IMR-90 (cell line): ENCODE measurements at regions not wholly inside any gene's neighbourhood (a gene's known extent, or its start where the extent isn't known, plus 50 kb on each side); places are given as distances from the start of the nearest gene placed in this dataset.

ENCODE experiments used
- ATAC-seq: fragments of 200-7000 bp; cut with Tn5 transposase; 2 replicates; pipeline ENCODE4 v1.9.1; 2020; ENCODE audit warnings: low read depth, mild to moderate bottlenecking, moderate library complexity
- BruUV-seq: library from RNA; stranded (reverse); fragments of 400-500 nt; replicated peaks from 2 replicates; lab custom pipeline; 2021; lab: Mats Ljungman, UMichigan
- CTCF ChIA-PET: fragments of 300-600 bp; formaldehyde crosslinking; extraction: SDS; loops from one replicate; lab custom pipeline; 2021; ENCODE audit warnings: antibody characterized with exemption; lab: Yijun Ruan, JAX
- POLR2A ChIA-PET: fragments of 300-600 bp; sonication (Branson Sonifier 250); formaldehyde crosslinking; loops from one replicate; lab custom pipeline; 2022; ENCODE audit warnings: antibody characterized with exemption; ENCODE audit not compliant: unreplicated experiment; lab: Charles Lee
- DNase-seq: peaks from one replicate; pipeline ENCODE4 v3.0.0; 2013
- H2AFZ ChIP-seq: replicated peaks from 2 replicates; pipeline ENCODE3; 2013; ENCODE audit warnings: low read length, mild to moderate bottlenecking; ENCODE audit not compliant: poor library complexity
- H2AK5ac ChIP-seq: 2 replicates; pipeline ENCODE4 v1.6.1; 2013; ENCODE audit warnings: low read depth, low read length, inconsistent platforms
- H2AK9ac ChIP-seq: replicated peaks from 2 replicates; pipeline ENCODE3; 2013; ENCODE audit warnings: mild to moderate bottlenecking, low read depth, low read length, moderate library complexity; ENCODE audit not compliant: poor library complexity
- H2BK120ac ChIP-seq: 2 replicates; pipeline ENCODE4 v1.6.1; 2013; ENCODE audit warnings: low read depth, low read length, inconsistent platforms
- H2BK15ac ChIP-seq: 3 replicates; pipeline ENCODE4 v1.6.1; 2013; ENCODE audit warnings: low read depth, low read length, inconsistent platforms
- H2BK20ac ChIP-seq: 2 replicates; pipeline ENCODE4 v1.6.1; 2013; ENCODE audit warnings: low read depth, mild to moderate bottlenecking, inconsistent platforms, low read length, moderate library complexity
- H2BK5ac ChIP-seq: 2 replicates; pipeline ENCODE4 v1.6.1; 2013; ENCODE audit warnings: mild to moderate bottlenecking, low read depth, low read length, inconsistent platforms; ENCODE audit not compliant: poor library complexity, severe bottlenecking
- H3K14ac ChIP-seq: replicated peaks from 2 replicates; pipeline ENCODE4 v1.6.1; 2013; ENCODE audit warnings: low read depth, low read length, inconsistent platforms
- H3K18ac ChIP-seq: 2 replicates; pipeline ENCODE4 v1.6.1; 2013; ENCODE audit warnings: low read depth, low read length, control low read depth
- H3K23ac ChIP-seq: 2 replicates; pipeline ENCODE4 v1.6.1; 2013; ENCODE audit warnings: low read depth, low read length, inconsistent platforms
- H3K27ac ChIP-seq: 2 replicates; pipeline ENCODE4 v1.5.1; 2013; ENCODE audit warnings: mild to moderate bottlenecking, control low read depth, low read length; ENCODE audit not compliant: insufficient read depth
- H3K27me3 ChIP-seq: 2 replicates; pipeline ENCODE4 v1.6.1; 2013; ENCODE audit warnings: low read length; ENCODE audit not compliant: control insufficient read depth, insufficient read depth
- H3K36me3 ChIP-seq: 2 replicates; pipeline ENCODE4 v1.6.1; 2013; ENCODE audit warnings: low read length, mixed read lengths; ENCODE audit not compliant: control insufficient read depth, insufficient read depth
- H3K4ac ChIP-seq: 2 replicates; pipeline ENCODE4 v1.6.1; 2013; ENCODE audit warnings: low read depth, low read length, inconsistent platforms
- H3K4me1 ChIP-seq: 2 replicates; pipeline ENCODE4 v1.6.1; 2013; ENCODE audit warnings: low read length, mixed read lengths; ENCODE audit not compliant: control insufficient read depth, insufficient read depth
- H3K4me2 ChIP-seq: 2 replicates; pipeline ENCODE4 v1.6.1; 2013; ENCODE audit warnings: low read depth, mild to moderate bottlenecking, control low read depth, low read length, moderate library complexity
- H3K4me3 ChIP-seq: 2 replicates; pipeline ENCODE4 v1.5.1; 2013; ENCODE audit warnings: low read depth, mild to moderate bottlenecking, control low read depth, low read length, moderate library complexity; ENCODE audit not compliant: insufficient read depth
- H3K56ac ChIP-seq: 2 replicates; pipeline ENCODE4 v1.6.1; 2013; ENCODE audit warnings: low read length, inconsistent platforms; ENCODE audit not compliant: insufficient read depth; ENCODE audit errors: extremely low read depth
- H3K79me1 ChIP-seq, 2 experiments: 2 replicates each; pipeline ENCODE4 v1.6.1; 2013; ENCODE audit warnings: low read length in 2 of 2, inconsistent platforms in 1 of 2, low read depth in 1 of 2
- H3K9ac ChIP-seq: 2 replicates; pipeline ENCODE4 v1.6.1; 2013; ENCODE audit warnings: low read depth, low read length, control low read depth
- H3K9me1 ChIP-seq: 2 replicates; pipeline ENCODE4 v1.6.1; 2013; ENCODE audit warnings: low read length, inconsistent platforms; ENCODE audit not compliant: insufficient read depth
- H3K9me3 ChIP-seq: 2 replicates; pipeline ENCODE4 v1.6.1; 2013; ENCODE audit warnings: low read length; ENCODE audit not compliant: control insufficient read depth, insufficient read depth
- H4K20me1 ChIP-seq: 2 replicates; pipeline ENCODE4 v1.6.1; 2013; ENCODE audit warnings: low read length, inconsistent platforms; ENCODE audit not compliant: insufficient read depth
- H4K5ac ChIP-seq: 2 replicates; pipeline ENCODE4 v1.6.1; 2013; ENCODE audit warnings: mild to moderate bottlenecking, low read depth, low read length, control low read depth
- H4K8ac ChIP-seq, 2 experiments: 2 replicates each; pipeline ENCODE4 v1.6.1; 2013; ENCODE audit warnings: low read depth in 2 of 2, low read length in 2 of 2, control low read depth in 1 of 2, inconsistent platforms in 1 of 2
- H4K91ac ChIP-seq: 2 replicates; pipeline ENCODE4 v1.6.1; 2013; ENCODE audit warnings: low read depth, low read length, inconsistent platforms; ENCODE audit not compliant: insufficient read depth
- BHLHE40 ChIP-seq: fragments of 150-350 bp; IDR thresholded peaks from 2 replicates; pipeline ENCODE4 v1.6.1; 2016; ENCODE audit warnings: mild to moderate bottlenecking, low read depth, low read length
- CEBPB ChIP-seq: IDR thresholded peaks from 2 replicates; pipeline ENCODE4 v1.6.1; 2012; ENCODE audit warnings: low read depth, low read length, improper control_type of control experiment
- CHD1 ChIP-seq: IDR thresholded peaks from 2 replicates; pipeline ENCODE4 v1.6.1; 2012; ENCODE audit warnings: low read depth, low read length, improper control_type of control experiment
- CTCF ChIP-seq: conservative IDR thresholded peaks from 2 replicates; pipeline ENCODE4 v1.5.1; 2012; ENCODE audit warnings: mild to moderate bottlenecking, low read depth, low read length, improper control_type of control experiment
- FOS ChIP-seq: fragments of 150-350 bp; IDR thresholded peaks from 2 replicates; pipeline ENCODE4 v1.6.1; 2016; ENCODE audit warnings: low read depth, low read length
- MAFK ChIP-seq: IDR thresholded peaks from 2 replicates; pipeline ENCODE4 v1.6.1; 2012; ENCODE audit warnings: low read depth, low read length, improper control_type of control experiment
- MAZ ChIP-seq: IDR thresholded peaks from 2 replicates; pipeline ENCODE4 v1.6.1; 2012; ENCODE audit warnings: low read depth, mild to moderate bottlenecking, low read length, improper control_type of control experiment, moderate library complexity, borderline replicate concordance
- MXI1 ChIP-seq: IDR thresholded peaks from 2 replicates; pipeline ENCODE4 v1.6.1; 2012; ENCODE audit warnings: low read depth, mild to moderate bottlenecking, low read length, moderate library complexity, borderline replicate concordance
- NFE2L2 ChIP-seq: fragments of 150-350 bp; IDR thresholded peaks from 2 replicates; pipeline ENCODE4 v1.6.1; 2016; ENCODE audit warnings: low read depth, mild to moderate bottlenecking, low read length
- RAD21 ChIP-seq: IDR thresholded peaks from 2 replicates; pipeline ENCODE4 v1.6.1; 2012; ENCODE audit warnings: low read length, improper control_type of control experiment
- RCOR1 ChIP-seq: IDR thresholded peaks from 2 replicates; pipeline ENCODE4 v1.6.1; 2012; ENCODE audit warnings: mild to moderate bottlenecking, low read length, improper control_type of control experiment; ENCODE audit not compliant: insufficient replicate concordance
- RFX5 ChIP-seq: IDR thresholded peaks from 2 replicates; pipeline ENCODE4 v1.8.0; 2012; ENCODE audit warnings: low read depth, mild to moderate bottlenecking, low read length, moderate library complexity
- SMC3 ChIP-seq: fragments of 150-350 bp; IDR thresholded peaks from 2 replicates; pipeline ENCODE4 v1.6.1; 2016; ENCODE audit warnings: low read depth, mild to moderate bottlenecking, antibody characterized with exemption, low read length, moderate library complexity
- USF2 ChIP-seq: fragments of 150-350 bp; IDR thresholded peaks from 2 replicates; pipeline ENCODE4 v1.6.1; 2017; ENCODE audit warnings: mild to moderate bottlenecking, antibody characterized with exemption, low read length, low read depth
- dilution Hi-C: fragments of 300-500 bp; cut with HindIII; formaldehyde crosslinking; loops from one replicate; pipeline ENCODE4 v1.14.3; 2018; ENCODE audit warnings: low sequenced_read_pairs; ENCODE audit not compliant: unreplicated experiment
- in situ Hi-C: fragments of 300-500 bp; cut with MboI; formaldehyde crosslinking; loops from 3 replicates; pipeline ENCODE4 v1.14.3; 2019; ENCODE audit warnings: low sequenced_read_pairs, inconsistent platforms, mixed read lengths
- intact Hi-C: fragments of 100-400 bp; cut with micrococcal nuclease; formaldehyde crosslinking; loops from 2 replicates; pipeline ENCODE4 v1.10.0; 2022

- H3K9ac ChIP-seq: no peak overlapping the region
- in situ Hi-C loops: no loop called here
- CTCF ChIA-PET: no interaction called here
- ATAC-seq: no peak
- no peak overlapping the region for H2AK5ac ChIP-seq
- no peak overlapping the region for H3K4ac ChIP-seq
- no peak overlapping the region for H3K4me2 ChIP-seq
- no peak overlapping the region for H3K56ac ChIP-seq
- POLR2A ChIA-PET: no interaction called here
- no peak overlapping the region for H4K5ac ChIP-seq
- no peak overlapping the region for H2BK15ac ChIP-seq
- intact Hi-C loops: no loop called here
- H2BK20ac ChIP-seq: no peak overlapping the region
- H3K9me1 ChIP-seq: no peaks in the 10 kb centered on the region
- H3K27me3 ChIP-seq: no peaks in the 10 kb centered on the region
- TF ChIP-seq RFX5: no peak
- TF ChIP-seq RAD21: no peak
- TF ChIP-seq MAFK: no peak
- TF ChIP-seq USF2: no peak
- no peak for TF ChIP-seq CEBPB
- no peak for TF ChIP-seq MXI1
- TF ChIP-seq MAZ: no peak
- no peak for TF ChIP-seq RCOR1
- no peak for TF ChIP-seq NFE2L2
- TF ChIP-seq CHD1: no peak
- no peak for TF ChIP-seq FOS
- TF ChIP-seq CTCF: no peak
- no peak for TF ChIP-seq SMC3
- TF ChIP-seq BHLHE40: no peak
- no TSS peak for BruUV-seq
- no peak overlapping the region for H3K4me3 ChIP-seq
- H2BK5ac ChIP-seq: no peak overlapping the region
- H4K20me1 ChIP-seq: no peaks in the 10 kb centered on the region
- no peak overlapping the region for H2AFZ ChIP-seq
- H3K4me1 ChIP-seq: no peaks in the 10 kb centered on the region
- H3K36me3 ChIP-seq: no peaks in the 10 kb centered on the region
- no peak overlapping the region for H3K23ac ChIP-seq
- dilution Hi-C loops: no loop called here
- no peak overlapping the region for H3K14ac ChIP-seq
- no peak overlapping the region for H2BK120ac ChIP-seq
- no peak for DNase-seq
- H3K18ac ChIP-seq: no peak overlapping the region
- H4K8ac ChIP-seq: no peak overlapping the region
- no peak overlapping the region for H3K27ac ChIP-seq
- no peak overlapping the region for H2AK9ac ChIP-seq
- no peaks in the 10 kb centered on the region for H3K79me1 ChIP-seq
- H4K91ac ChIP-seq: no peak overlapping the region
- H3K9me3 ChIP-seq: peaks cover 3% of the 10 kb centered on the region; the same call in 1 of the 2 replicates
Observed at GRCh38 chr16:62390214-62390613, 354.0 kb upstream of the CDH8 start.
